Right lobe of liver (tissue), 6 donors: ENCODE measurements at regions not wholly inside any gene's neighbourhood (a gene's known extent, or its start where the extent isn't known, plus 50 kb on each side); places are given as distances from the start of the nearest gene placed in this dataset.
"Not testable (repeated sequence)": the region's sequence is repeated elsewhere in the genome, so short reads cannot be mapped to it uniquely, and the experiment has no call there.

Experiments used
- ATAC-seq, 4 donors: fragments of 200-7000 bp; cut with Tn5 transposase; one replicate each; pipeline ENCODE4 v1.9.1; 2020; ENCODE audit warnings: mild to moderate bottlenecking in 4 of 4, moderate library complexity in 4 of 4
- DNase-seq, 3 donors: peaks; one replicate each; pipeline ENCODE4 v3.0.0-alpha.2; 2020
- H3K27ac ChIP-seq, 3 donors: fragments of 200-600 bp; one replicate each; pipeline ENCODE4 v1.8.0; 2022
- H3K27me3 ChIP-seq, 2 donors: fragments of 200-600 bp; one replicate each; pipeline ENCODE4 v1.8.0; 2022
- H3K36me3 ChIP-seq, 4 donors: fragments of 200-600 bp; sonication (generic) in 1 of 4; one replicate each; pipeline versions ENCODE4 v1.5.1 to v1.8.0; 2017 to 2022; ENCODE audit warnings: control low read depth in 1 of 4
- H3K4me1 ChIP-seq, 4 donors: fragments of 200-600 bp; sonication (generic) in 1 of 4; one replicate each; pipeline versions ENCODE4 v1.5.1 to v1.8.0; 2017 to 2022; ENCODE audit warnings: control low read depth in 1 of 4
- H3K4me3 ChIP-seq, 3 donors: fragments of 200-600 bp; one replicate each; pipeline ENCODE4 v1.8.0; 2022
- H3K9me3 ChIP-seq, 4 donors: fragments of 200-600 bp; sonication (generic) in 1 of 4; one replicate each; pipeline versions ENCODE4 v1.5.1 to v1.8.0; 2017 to 2022; ENCODE audit warnings: control low read depth in 1 of 4
- CTCF ChIP-seq, 4 donors: fragments of 200-600 bp in 3 of 4; fragments of 450-650 bp in 1 of 4; IDR thresholded peaks; one replicate each; pipeline versions ENCODE4 v1.5.1 to v1.8.0; 2016 to 2022; ENCODE audit warnings: antibody characterized with exemption in 4 of 4, mild to moderate bottlenecking in 2 of 4
- WGBS: methylation state at CpG from one replicate; pipeline ENCODE4 v1.1.6; 2018; ENCODE audit warnings: low coverage, low lambda C conversion rate; ENCODE audit not compliant: insufficient coverage; ENCODE audit errors: missing lambda C conversion rate; 5-methylcytosine and 5-hydroxymethylcytosine counted together
- intact Hi-C, 2 donors: fragments of 100-400 bp; cut with DNase I; formaldehyde crosslinking; loops; one replicate each; pipeline versions ENCODE4 v1.11.2 to v1.14.1; 2022
- donor health status: DM: no; HTN: yes; CAD: no.
- donor health status: DM: no; HTN: no; CAD: no.
- donor health status: DM: no; HTN: no; CAD: no.
- donor health status: DM: no; HTN: yes; CAD: no.
- donor health status: DM: no; HTN: yes; CAD: no.

DNA sequence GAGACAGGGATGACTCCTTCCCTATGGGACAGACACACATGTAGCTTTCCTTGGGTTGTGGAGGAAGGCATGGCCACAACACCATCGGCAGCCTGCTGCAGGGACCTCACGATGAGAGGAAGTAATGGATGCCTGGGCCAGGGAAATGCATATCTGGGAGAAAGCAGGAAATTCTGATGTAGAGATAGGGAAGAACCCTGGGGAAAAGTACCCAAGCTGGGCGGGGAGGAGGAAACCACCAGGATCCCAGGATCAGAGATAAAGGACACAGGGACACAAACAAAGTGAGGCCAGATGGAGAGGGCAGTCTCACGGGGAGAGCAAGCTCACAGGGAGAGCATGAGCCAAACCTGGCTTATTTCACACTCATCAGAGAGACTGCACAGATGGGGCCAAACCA, 294.7 kb upstream of the TEKT4 start:
- H3K9me3 ChIP-seq, H3K27ac ChIP-seq, H3K36me3 ChIP-seq, intact Hi-C loops, H3K4me1 ChIP-seq, DNase-seq, ATAC-seq, H3K27me3 ChIP-seq, H3K4me3 ChIP-seq: not testable (repeated sequence)
- 16% methylated on average over 2 of the region's 4 CpGs for WGBS

- H3K9me3 ChIP-seq, H3K27me3 ChIP-seq, H3K36me3 ChIP-seq, H3K4me3 ChIP-seq, ATAC-seq, H3K4me1 ChIP-seq, DNase-seq, H3K27ac ChIP-seq, intact Hi-C loops: not testable (repeated sequence)
- WGBS, result 56% methylated on average over 6 of the region's 10 CpGs
Measured at GRCh38 chr2:94577160-94577559, 294.1 kb upstream of the TEKT4 start.

DNA sequence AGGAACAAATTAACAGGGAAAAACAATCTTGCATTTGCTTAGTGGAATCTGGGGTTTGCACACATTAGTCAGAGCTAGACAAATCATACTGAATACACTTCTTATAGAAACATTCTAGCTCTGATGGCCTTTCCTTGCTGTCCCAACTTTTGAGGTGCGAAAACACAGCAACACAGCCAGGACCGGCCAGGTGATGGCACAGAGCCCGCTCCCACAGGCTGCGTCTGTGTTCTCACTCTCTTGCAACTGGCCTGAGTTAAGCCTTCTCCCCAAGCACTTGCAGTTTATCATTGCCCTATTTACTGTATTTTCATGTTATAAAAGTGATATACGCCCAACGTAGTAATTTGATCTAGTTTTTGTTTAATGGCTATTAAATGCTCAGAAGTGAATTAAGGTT, 292.0 kb upstream of the TEKT4 start:
- intact Hi-C loops, result not testable (repeated sequence)

GRCh38 chr2:94583081-94583723, 288.0 kb upstream of the TEKT4 start:
- 63% methylated on average over 7 of the region's 8 CpGs for WGBS
- H3K4me1 ChIP-seq, intact Hi-C loops, DNase-seq, H3K36me3 ChIP-seq, H3K9me3 ChIP-seq, H3K4me3 ChIP-seq, ATAC-seq, H3K27me3 ChIP-seq, H3K27ac ChIP-seq: not testable (repeated sequence)

More for the DNA sequence above, 292.0 kb upstream of the TEKT4 start:
- H3K36me3 ChIP-seq, DNase-seq, ATAC-seq, H3K9me3 ChIP-seq, H3K4me1 ChIP-seq, H3K27me3 ChIP-seq, H3K4me3 ChIP-seq, H3K27ac ChIP-seq: not testable (repeated sequence)
- WGBS, result 82% methylated on average over 4 of the region's 6 CpGs

DNA sequence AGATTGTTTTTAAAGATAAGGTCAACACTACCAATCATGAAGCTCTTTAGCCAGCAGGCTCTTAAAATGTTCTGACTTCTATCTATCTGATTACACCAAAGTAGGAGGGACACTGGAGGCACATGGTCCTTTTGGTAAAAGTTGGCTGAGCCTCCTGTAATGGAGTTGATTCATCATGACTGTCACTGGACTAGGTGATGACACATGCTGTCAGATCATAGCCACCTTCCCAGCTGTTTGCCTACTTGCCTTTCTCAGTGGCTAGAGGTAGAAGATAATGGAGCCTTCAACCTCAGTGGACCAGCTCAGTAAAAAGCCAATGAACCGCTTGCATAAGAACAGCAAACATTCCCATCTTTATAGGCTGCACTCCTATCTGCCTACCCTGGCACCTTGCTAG, 286.7 kb upstream of the TEKT4 start:
- no CpG with 5 or more reads among the region's 1 CpG for WGBS
- not testable (repeated sequence) for H3K4me3 ChIP-seq, H3K27me3 ChIP-seq

GRCh38 chr2:94586032-94586982, 284.9 kb upstream of the TEKT4 start:
- ATAC-seq, H3K9me3 ChIP-seq, H3K4me1 ChIP-seq, H3K4me3 ChIP-seq, H3K36me3 ChIP-seq, DNase-seq, intact Hi-C loops, H3K27ac ChIP-seq, H3K27me3 ChIP-seq: not testable (repeated sequence)
- WGBS, result 34% methylated on average over 4 of the region's 14 CpGs
- TF ChIP-seq CTCF (IDR thresholded peaks at IDR 0.05), result peak; percentile 45 to 65 (median 60)

More for the DNA sequence above, 286.7 kb upstream of the TEKT4 start:
- H3K9me3 ChIP-seq, H3K36me3 ChIP-seq, H3K4me1 ChIP-seq, H3K27ac ChIP-seq, DNase-seq, ATAC-seq, intact Hi-C loops: not testable (repeated sequence)

DNA sequence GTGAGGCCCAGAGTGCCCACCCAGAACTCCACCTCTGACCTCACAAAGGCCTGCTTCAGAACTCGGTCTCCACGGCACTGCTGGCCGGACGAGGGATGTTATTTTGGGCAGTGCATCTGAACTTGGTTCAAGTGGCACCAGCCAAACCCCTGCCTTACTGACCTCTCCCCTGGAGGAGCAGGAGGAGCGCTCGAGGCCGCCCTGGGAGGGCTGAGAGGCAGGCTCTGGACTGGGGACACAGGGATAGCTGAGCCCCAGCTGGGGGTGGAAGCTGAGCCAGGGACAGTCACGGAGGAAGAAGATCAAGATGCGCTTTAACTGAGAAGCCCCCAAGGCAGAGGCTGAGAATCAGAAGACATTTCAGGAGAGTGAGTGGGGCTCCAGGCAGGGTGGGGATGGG, 284.2 kb upstream of the TEKT4 start:
- intact Hi-C loops, H3K27ac ChIP-seq, H3K4me3 ChIP-seq, DNase-seq, H3K4me1 ChIP-seq, H3K27me3 ChIP-seq, ATAC-seq, H3K9me3 ChIP-seq, H3K36me3 ChIP-seq: not testable (repeated sequence)
- WGBS, result 93% methylated on average over 5 of the region's 9 CpGs

GRCh38 chr2:94594019-94594836, 277.0 kb upstream of the TEKT4 start:
- H3K9me3 ChIP-seq, intact Hi-C loops: not testable (repeated sequence)
- peak overlapping the region in 2 of 3 donors; percentile 6 to 57 for H3K27ac ChIP-seq

GRCh38 chr2:94595956-94596355, 275.3 kb upstream of the TEKT4 start:
- WGBS, result 35% methylated on average over 4 of the region's 6 CpGs

More at GRCh38 chr2:94594019-94594836, 277.0 kb upstream of the TEKT4 start:
- peak; percentile 47 to 79 (median 71) for DNase-seq
- H3K27me3 ChIP-seq, H3K4me3 ChIP-seq, ATAC-seq, H3K36me3 ChIP-seq: not testable (repeated sequence)
- H3K4me1 ChIP-seq, result peaks cover 0 to 18% (median 1%) of the 10 kb centered on the region in 4 donors
- 24% methylated on average over 8 of the region's 12 CpGs for WGBS

More at GRCh38 chr2:94595956-94596355, 275.3 kb upstream of the TEKT4 start:
- H3K4me3 ChIP-seq, intact Hi-C loops, H3K27me3 ChIP-seq, H3K27ac ChIP-seq, ATAC-seq, H3K9me3 ChIP-seq, H3K36me3 ChIP-seq: not testable (repeated sequence)
- peaks cover 0 to 18% (median 1%) of the 10 kb centered on the region in 4 donors for H3K4me1 ChIP-seq
- peak in 1 of 3 donors; percentile 67 for DNase-seq
